ENCODE measurements at regions not wholly inside any gene's neighbourhood (a gene's known extent, or its start where the extent isn't known, plus 50 kb on each side); places are given as distances from the start of the nearest gene placed in this dataset.

DNA sequence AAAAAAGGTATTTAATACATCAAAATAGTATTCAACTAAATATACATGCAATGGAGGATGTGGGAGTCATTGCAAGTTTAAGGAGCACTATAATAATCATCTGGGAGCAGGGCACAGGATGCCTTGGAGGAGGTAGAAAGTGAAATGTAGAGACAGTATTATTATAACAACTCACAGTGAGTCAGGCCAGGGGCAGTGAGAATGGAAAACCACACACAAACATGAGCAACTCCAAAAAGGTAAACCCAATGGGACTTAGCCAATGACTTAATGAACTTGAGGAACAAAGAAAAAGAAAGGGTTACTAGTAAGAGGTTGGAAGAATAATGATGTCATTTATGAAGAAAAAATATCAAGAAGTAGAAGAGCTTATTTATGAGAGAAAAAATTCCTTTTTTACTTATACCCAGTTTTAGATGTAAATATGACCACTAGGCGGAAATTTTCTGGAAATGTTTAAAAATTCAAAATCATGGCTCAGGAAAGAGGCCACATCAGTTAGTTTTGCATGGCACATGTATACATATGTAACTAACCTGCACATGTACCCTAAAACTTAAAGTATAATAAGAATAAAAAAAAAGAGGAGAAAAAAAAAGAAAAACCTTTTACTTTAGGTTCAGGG, 389.3 kb downstream of the SUCLA2 start:
- H3K9me3 ChIP-seq (ENCODE audit: insufficient read depth, low read depth, low read length): no peaks in the 10 kb centered on the region
- H3K27me3 ChIP-seq (ENCODE audit: insufficient read depth, low read length): no peaks in the 10 kb centered on the region
- H3K27ac ChIP-seq (ENCODE audit: low read depth, low read length): no peak overlapping the region
- no peaks in the 10 kb centered on the region for H3K4me1 ChIP-seq (ENCODE audit: insufficient read depth, low read length)
- no peak overlapping the region for H3K9ac ChIP-seq (ENCODE audit: low read depth, low read length)
- no peak overlapping the region for H3K4me3 ChIP-seq (ENCODE audit: low read length)
- no peaks in the 10 kb centered on the region for H3K36me3 ChIP-seq (ENCODE audit: insufficient read depth, low read length)
- WGBS: 100% methylated on average over 1 of the region's 1 CpG

DNA sequence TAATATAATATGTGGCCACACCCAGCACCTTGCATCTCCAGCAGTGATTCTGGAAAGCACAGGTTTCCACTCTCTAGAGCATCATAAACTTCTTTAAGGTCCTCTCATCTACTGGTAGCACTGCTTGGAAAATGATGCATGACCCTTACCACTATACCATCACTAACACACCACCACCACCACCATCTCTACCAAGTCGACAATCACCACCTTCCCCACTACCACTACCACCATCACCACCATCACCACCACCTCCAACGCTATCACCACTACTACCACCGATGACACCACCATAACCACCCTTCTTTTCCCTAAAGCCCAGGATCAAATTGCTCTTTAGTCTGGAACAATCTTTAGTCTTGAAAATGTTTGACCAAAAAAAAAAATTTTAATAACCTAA, 390.4 kb downstream of the SUCLA2 start:
- no peaks in the 10 kb centered on the region for H3K4me1 ChIP-seq (ENCODE audit: insufficient read depth, low read length)
- H3K4me3 ChIP-seq (ENCODE audit: low read length): no peak overlapping the region
- H3K27me3 ChIP-seq (ENCODE audit: insufficient read depth, low read length): no peaks in the 10 kb centered on the region
- H3K27ac ChIP-seq (ENCODE audit: low read depth, low read length): no peak overlapping the region
- WGBS: 90% methylated on average over 3 of the region's 3 CpGs
- no peaks in the 10 kb centered on the region for H3K36me3 ChIP-seq (ENCODE audit: insufficient read depth, low read length)
- no peak overlapping the region for H3K9ac ChIP-seq (ENCODE audit: low read depth, low read length)
- no peaks in the 10 kb centered on the region for H3K9me3 ChIP-seq (ENCODE audit: insufficient read depth, low read depth, low read length)

DNA sequence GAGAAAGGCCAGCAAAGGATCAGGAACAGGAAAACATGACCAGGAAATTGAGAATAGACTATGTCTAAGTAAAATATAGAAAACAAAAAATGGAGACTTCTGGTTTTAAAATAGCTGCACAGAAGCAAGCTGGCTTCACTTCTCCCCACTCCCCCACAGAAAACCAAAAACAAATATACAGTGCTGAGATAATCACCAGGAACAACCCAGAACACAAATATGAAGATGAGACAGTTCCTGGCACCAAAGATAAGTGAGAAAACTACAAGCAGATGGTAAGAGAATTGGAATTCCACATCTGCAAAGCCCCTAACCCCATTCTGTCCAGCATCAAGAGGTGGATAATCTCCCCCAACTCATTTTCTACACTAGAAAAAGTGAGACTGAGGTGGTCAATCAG, 397.7 kb downstream of the SUCLA2 start:
- Histone ChIP-seq H3K27me3 (ENCODE audit: insufficient read depth, low read length) (no peaks in the 10 kb centered on the region), H3K9ac (ENCODE audit: low read depth, low read length) (no peak overlapping the region), H3K36me3 (ENCODE audit: insufficient read depth, low read length) (no peaks in the 10 kb centered on the region), H3K27ac (ENCODE audit: low read depth, low read length) (no peak overlapping the region), H3K4me1 (ENCODE audit: insufficient read depth, low read length) (no peaks in the 10 kb centered on the region), H3K4me3 (ENCODE audit: low read length) (no peak overlapping the region), H3K9me3 (ENCODE audit: insufficient read depth, low read depth, low read length) (no peaks in the 10 kb centered on the region)

DNA sequence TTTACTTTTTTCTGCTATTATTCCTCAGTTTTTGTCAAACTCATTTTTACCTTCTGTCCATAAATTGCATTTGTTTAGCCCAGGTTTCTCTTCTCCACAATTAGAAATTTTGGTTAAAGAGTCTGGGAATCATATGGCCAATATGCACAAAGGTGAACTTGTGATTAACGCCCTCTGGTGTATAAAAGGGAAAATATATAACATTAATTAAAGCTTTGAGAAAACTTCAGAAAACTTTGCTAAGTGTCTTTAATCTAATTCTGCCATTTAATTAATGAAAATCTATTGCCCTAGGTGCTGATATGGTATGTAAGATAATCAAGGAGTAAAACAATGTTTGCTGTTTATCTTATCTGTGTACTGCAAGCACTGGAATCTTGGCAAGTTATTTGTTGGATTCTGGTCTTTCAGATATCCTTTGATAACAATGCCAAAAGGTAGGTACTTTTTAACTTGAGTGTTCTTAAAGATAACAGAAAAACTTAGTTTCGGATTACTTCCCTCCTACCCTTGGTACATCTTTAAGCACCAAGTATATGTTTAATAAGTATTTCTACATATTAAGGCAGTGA, 402.6 kb downstream of the SUCLA2 start:
- Histone ChIP-seq H3K27ac (ENCODE audit: low read depth, low read length) (no peak overlapping the region), H3K9me3 (ENCODE audit: insufficient read depth, low read depth, low read length) (peaks cover 9% of the 10 kb centered on the region), H3K9ac (ENCODE audit: low read depth, low read length) (no peak overlapping the region), H3K4me1 (ENCODE audit: insufficient read depth, low read length) (no peaks in the 10 kb centered on the region), H3K36me3 (ENCODE audit: insufficient read depth, low read length) (no peaks in the 10 kb centered on the region), H3K27me3 (ENCODE audit: insufficient read depth, low read length) (no peaks in the 10 kb centered on the region), H3K4me3 (ENCODE audit: low read length) (no peak overlapping the region)
- WGBS: no CpG with 5 or more reads among the region's 2 CpGs

DNA sequence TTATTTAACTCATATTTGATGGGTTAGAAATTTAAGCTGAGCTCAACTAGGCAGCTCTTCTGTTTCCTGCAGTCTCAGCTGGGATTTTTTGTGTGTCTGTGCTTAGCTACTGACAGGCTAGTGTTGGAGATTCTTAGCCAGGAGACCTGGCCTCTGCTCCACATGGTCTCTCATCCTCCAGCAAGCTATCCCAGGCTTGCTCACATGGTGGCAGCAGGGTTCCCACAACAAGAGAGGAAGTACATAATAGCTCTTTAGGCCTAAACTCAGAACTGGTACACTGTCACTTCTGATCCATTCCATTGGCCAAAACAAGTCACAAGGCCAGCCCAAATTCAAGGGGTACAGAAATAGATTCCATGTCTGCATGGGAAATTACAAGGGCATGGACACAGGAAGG, 406.2 kb downstream of the SUCLA2 start:
- Histone ChIP-seq H3K36me3 (ENCODE audit: insufficient read depth, low read length) (no peaks in the 10 kb centered on the region), H3K4me1 (ENCODE audit: insufficient read depth, low read length) (no peaks in the 10 kb centered on the region), H3K27me3 (ENCODE audit: insufficient read depth, low read length) (no peaks in the 10 kb centered on the region), H3K4me3 (ENCODE audit: low read length) (no peak overlapping the region), H3K9ac (ENCODE audit: low read depth, low read length) (no peak overlapping the region), H3K27ac (ENCODE audit: low read depth, low read length) (no peak overlapping the region), H3K9me3 (ENCODE audit: insufficient read depth, low read depth, low read length) (peaks cover 9% of the 10 kb centered on the region)

DNA sequence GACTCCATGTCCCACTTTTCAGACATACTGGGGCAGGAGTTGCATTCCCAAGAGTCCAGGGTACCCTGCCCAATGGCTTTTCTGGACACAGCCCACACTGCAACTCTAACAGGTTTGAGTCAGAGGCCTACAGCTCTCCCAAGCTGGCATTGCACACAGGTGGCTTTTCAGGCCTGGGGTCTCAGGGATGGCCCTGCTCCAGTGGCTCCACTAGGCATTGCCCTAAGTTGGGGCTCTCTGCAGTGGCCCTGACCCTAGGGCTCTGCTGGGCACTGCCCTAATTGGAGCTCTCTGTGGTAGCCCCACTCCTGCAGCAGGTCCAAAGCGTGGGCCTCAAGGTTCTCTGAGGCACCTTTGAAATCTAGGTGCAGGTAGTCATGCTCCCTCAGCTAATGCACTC, 408.8 kb downstream of the SUCLA2 start:
- Histone ChIP-seq H3K36me3 (ENCODE audit: insufficient read depth, low read length) (no peaks in the 10 kb centered on the region), H3K4me1 (ENCODE audit: insufficient read depth, low read length) (no peaks in the 10 kb centered on the region), H3K27me3 (ENCODE audit: insufficient read depth, low read length) (no peaks in the 10 kb centered on the region), H3K27ac (ENCODE audit: low read depth, low read length) (no peak overlapping the region), H3K9me3 (ENCODE audit: insufficient read depth, low read depth, low read length) (peaks cover 9% of the 10 kb centered on the region), H3K9ac (ENCODE audit: low read depth, low read length) (no peak overlapping the region), H3K4me3 (ENCODE audit: low read length) (no peak overlapping the region)
- 87% methylated on average over 1 of the region's 1 CpG for WGBS

DNA sequence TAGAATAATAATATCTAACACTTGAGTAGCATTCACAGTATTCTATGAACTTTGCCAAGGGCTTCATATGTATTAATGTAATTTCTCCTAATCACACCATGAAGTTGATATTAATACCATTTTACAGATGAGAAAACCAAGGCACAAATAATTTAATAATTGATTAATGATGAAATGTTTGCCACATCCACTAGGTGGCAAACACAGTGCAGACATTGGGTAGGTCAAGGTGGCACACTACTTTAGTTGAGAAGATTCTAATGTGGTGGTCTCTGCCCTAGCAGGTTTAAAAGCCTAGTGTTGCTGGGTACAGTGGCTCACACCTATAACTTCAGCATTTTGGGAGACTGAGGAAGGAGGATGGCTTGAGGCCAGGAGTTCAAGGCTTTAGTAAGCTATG, 412.4 kb downstream of the SUCLA2 start:
- H3K4me1 ChIP-seq (ENCODE audit: insufficient read depth, low read length): no peaks in the 10 kb centered on the region
- H3K36me3 ChIP-seq (ENCODE audit: insufficient read depth, low read length): no peaks in the 10 kb centered on the region
- no peak overlapping the region for H3K9ac ChIP-seq (ENCODE audit: low read depth, low read length)
- no peak overlapping the region for H3K27ac ChIP-seq (ENCODE audit: low read depth, low read length)
- no peaks in the 10 kb centered on the region; the same call in 1 of the 2 replicates for H3K9me3 ChIP-seq (ENCODE audit: insufficient read depth, low read depth, low read length)
- no peak overlapping the region for H3K4me3 ChIP-seq (ENCODE audit: low read length)
- H3K27me3 ChIP-seq (ENCODE audit: insufficient read depth, low read length): no peaks in the 10 kb centered on the region

DNA sequence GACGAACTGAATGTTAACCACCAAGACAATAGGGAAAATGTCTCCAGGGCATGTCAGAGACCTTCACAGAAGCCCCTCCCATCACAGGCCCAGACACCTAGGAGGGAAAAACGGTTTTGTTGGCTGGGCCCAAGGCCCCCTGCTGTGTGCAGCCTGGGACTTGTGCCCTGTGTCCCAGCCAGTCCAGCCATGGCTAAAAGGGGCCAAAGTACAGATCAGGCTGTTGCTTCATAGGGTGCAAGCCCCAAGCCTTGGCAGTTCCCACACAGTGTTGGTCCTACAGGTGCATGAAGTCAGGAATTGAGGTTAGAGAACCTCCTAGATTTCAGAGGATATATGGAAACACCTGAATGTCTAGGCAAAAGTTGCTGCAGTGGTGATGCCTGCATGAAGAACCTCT, 428.7 kb downstream of the SUCLA2 start:
- H3K9me3 ChIP-seq (ENCODE audit: insufficient read depth, low read depth, low read length): peaks cover 63% of the 10 kb centered on the region
- H3K27me3 ChIP-seq (ENCODE audit: insufficient read depth, low read length): no peaks in the 10 kb centered on the region
- H3K4me1 ChIP-seq (ENCODE audit: insufficient read depth, low read length): no peaks in the 10 kb centered on the region
- no peak overlapping the region for H3K9ac ChIP-seq (ENCODE audit: low read depth, low read length)
- 74% methylated on average over 2 of the region's 2 CpGs for WGBS
- no peak overlapping the region for H3K27ac ChIP-seq (ENCODE audit: low read depth, low read length)
- H3K36me3 ChIP-seq (ENCODE audit: insufficient read depth, low read length): no peaks in the 10 kb centered on the region
- no peak overlapping the region for H3K4me3 ChIP-seq (ENCODE audit: low read length)

DNA sequence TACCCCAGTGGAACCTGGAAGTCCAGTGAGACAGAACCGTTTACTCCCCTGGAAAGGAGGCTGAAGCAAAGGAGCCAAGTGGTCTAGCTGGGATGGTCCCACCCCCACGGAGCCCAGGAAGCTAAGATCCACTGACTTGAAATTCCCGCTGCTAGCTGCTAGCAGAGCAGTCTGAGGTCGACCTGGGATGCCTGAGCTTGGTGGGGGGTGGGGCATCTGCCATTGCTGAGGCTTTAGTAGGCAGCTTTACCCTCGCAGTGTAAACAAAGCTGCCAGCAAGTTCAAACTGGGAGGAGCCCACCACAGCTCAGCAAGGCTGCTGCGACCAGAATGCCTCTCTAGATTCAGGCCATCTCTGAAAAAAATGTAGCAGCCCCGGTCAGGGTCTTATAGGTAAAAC, 437.0 kb downstream of the SUCLA2 start:
- H3K4me1 ChIP-seq (ENCODE audit: insufficient read depth, low read length): no peaks in the 10 kb centered on the region
- no peak overlapping the region for H3K4me3 ChIP-seq (ENCODE audit: low read length)
- H3K9me3 ChIP-seq (ENCODE audit: insufficient read depth, low read depth, low read length): 0 out of 2 replicates have a peak, but pooled peaks cover 3% of the 10 kb centered on the region
- no peak overlapping the region for H3K9ac ChIP-seq (ENCODE audit: low read depth, low read length)
- H3K27me3 ChIP-seq (ENCODE audit: insufficient read depth, low read length): no peaks in the 10 kb centered on the region
- 0 out of 2 replicates have a peak overlapping the region, but pooled peaks have one; percentile 25 for H3K27ac ChIP-seq (ENCODE audit: low read depth, low read length)
- H3K36me3 ChIP-seq (ENCODE audit: insufficient read depth, low read length): no peaks in the 10 kb centered on the region
- 32% methylated on average over 7 of the region's 7 CpGs for whole genome bisulfite sequencing

DNA sequence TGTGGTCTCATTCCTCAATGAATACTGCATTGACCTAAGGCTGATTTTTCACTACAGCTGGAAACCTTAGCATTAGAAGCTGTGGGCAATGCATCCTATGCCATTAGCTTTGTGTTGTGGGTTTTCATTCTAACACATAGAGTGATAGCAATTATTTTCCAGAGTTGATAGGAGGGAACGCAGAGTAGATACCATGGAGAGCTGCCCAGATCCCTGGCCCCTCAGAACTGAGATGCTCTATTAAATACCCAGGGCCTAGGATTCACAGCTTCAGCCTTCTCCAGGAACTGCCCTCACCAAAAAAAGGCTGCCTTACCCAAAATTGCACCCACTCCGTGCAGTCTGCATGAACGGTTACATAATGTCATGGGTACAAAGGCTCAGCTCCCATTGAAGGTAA, 444.4 kb downstream of the SUCLA2 start:
- Histone ChIP-seq H3K9ac (ENCODE audit: low read depth, low read length) (no peak overlapping the region), H3K27me3 (ENCODE audit: insufficient read depth, low read length) (no peaks in the 10 kb centered on the region), H3K36me3 (ENCODE audit: insufficient read depth, low read length) (no peaks in the 10 kb centered on the region), H3K9me3 (ENCODE audit: insufficient read depth, low read depth, low read length) (no peaks in the 10 kb centered on the region), H3K27ac (ENCODE audit: low read depth, low read length) (no peak overlapping the region), H3K4me1 (ENCODE audit: insufficient read depth, low read length) (peaks cover 11% of the 10 kb centered on the region), H3K4me3 (ENCODE audit: low read length) (no peak overlapping the region)
- WGBS: 92% methylated on average over 3 of the region's 3 CpGs

DNA sequence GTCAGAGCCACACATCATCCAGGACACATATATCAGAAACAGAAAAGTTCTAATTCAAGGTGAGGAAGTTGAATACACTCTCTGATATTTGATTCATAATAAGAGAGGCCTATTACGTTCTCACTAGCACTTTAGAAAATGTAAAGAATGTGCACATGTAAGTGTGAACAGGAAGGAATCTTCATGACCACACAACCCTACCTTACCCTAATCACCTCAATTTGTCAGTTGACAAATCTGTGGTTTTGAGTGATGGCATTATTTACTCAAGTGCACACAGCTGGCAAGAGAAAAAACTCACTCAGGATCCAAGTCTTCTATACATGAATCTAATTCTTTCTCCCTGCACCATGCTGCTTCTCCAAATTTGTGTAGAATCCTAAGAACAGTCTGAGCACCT, 445.8 kb downstream of the SUCLA2 start:
- H3K27me3 ChIP-seq (ENCODE audit: insufficient read depth, low read length): no peaks in the 10 kb centered on the region
- H3K4me1 ChIP-seq (ENCODE audit: insufficient read depth, low read length): peaks cover 11% of the 10 kb centered on the region
- H3K4me3 ChIP-seq (ENCODE audit: low read length): no peak overlapping the region
- WGBS: 100% methylated on average over 1 of the region's 1 CpG
- H3K9ac ChIP-seq (ENCODE audit: low read depth, low read length): no peak overlapping the region
- H3K9me3 ChIP-seq (ENCODE audit: insufficient read depth, low read depth, low read length): no peaks in the 10 kb centered on the region
- H3K36me3 ChIP-seq (ENCODE audit: insufficient read depth, low read length): no peaks in the 10 kb centered on the region
- H3K27ac ChIP-seq (ENCODE audit: low read depth, low read length): no peak overlapping the region
